ENCODE measurements at regions not wholly inside any gene's neighbourhood (a gene's known extent, or its start where the extent isn't known, plus 50 kb on each side); places are given as distances from the start of the nearest gene placed in this dataset.
"Not testable (repeated sequence)": the region's sequence is repeated elsewhere in the genome, so short reads cannot be mapped to it uniquely, and the experiment has no call there.

- not testable (repeated sequence) for DNase-seq (ENCODE audit: low read depth)
These were observed 161.0 kb downstream of the ADRA2C start for GRCh38 chr4:3926969-3927755.

DNA sequence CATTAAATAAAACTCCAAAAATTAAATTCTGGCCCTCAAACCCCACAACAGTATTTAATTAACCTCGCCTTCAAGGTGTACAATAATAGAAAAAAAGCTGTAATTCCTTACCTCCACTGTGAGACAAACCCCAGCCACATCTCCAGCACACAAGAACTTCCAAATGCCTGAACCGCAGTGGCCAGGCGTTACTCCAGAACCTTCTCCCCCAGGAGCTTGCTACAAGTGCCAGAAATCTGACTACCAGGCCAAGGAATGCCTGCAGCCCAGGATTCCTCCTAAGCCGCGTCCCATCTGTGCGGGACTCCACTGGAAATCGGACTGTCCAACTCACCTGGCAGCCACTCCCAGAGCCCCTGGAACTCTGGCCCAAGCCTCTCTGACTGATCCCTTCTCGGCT is 163.2 kb downstream of the ADRA2C start:
- not testable (repeated sequence) for DNase-seq (ENCODE audit: low read depth)

- DNase-seq (ENCODE audit: low read depth) = not testable (repeated sequence)
These were observed 166.5 kb downstream of the ADRA2C start for GRCh38 chr4:3932734-3933133.

DNA sequence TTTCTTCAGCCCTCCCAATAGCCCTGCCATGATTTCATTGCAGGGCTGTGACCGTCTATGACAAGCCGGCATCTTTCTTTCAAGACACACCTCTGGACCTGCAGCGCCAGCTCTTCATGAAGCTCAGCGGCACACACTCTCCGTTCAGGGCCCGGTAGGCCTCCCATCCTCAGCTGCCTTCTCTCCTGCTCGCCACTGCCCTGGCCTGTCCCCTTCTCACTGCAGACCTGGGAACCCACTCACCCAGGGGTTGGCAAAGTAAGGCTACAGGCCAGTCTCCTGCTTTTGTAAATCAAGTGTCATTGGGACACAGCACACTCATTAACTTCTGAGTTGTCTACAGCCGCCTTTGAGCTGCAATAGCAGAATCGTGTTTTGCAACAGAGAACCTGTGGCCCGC is 169.2 kb downstream of the ADRA2C start:
- not testable (repeated sequence) for DNase-seq (ENCODE audit: low read depth)

GRCh38 chr4:3936184-3936583 is 170.0 kb downstream of the ADRA2C start:
- no peak for DNase-seq (ENCODE audit: low read depth)

DNA sequence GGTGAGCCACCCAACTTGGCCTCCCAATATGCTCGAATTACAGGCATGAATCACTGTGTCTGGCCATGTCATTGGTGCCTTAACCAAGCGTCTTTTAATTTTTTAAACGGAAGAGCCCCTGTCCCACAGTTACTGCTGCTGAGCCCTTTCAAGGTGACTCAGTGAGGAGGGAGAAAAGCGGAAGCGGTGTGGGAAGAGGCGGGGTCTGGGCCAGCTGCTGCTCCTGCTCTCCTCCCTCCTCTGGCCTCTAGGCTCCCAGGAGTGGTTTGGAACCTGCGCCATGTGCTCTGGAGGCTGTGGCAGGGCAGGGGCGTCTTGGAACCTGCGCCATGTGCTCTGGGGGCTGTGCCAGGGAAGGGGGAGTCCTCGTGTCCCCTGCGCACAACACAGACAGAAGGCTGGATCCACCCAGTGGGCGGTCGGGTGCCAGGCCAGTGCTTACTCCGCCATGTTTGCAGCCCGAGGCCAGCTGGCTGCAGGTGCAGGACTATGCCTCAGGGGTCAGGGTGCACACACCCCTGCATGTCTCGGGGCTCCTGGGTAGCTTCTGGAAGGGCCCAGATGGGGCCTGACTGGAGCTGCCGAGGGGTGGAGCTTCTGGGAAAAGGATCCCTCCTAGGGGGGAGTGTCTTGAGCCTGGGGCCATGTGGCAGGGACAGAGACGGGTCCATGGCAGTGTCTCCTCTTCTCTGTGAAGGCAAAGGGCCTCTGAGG is 171.8 kb downstream of the ADRA2C start:
- DNase-seq (ENCODE audit: low read depth) = peak; percentile 51

DNA sequence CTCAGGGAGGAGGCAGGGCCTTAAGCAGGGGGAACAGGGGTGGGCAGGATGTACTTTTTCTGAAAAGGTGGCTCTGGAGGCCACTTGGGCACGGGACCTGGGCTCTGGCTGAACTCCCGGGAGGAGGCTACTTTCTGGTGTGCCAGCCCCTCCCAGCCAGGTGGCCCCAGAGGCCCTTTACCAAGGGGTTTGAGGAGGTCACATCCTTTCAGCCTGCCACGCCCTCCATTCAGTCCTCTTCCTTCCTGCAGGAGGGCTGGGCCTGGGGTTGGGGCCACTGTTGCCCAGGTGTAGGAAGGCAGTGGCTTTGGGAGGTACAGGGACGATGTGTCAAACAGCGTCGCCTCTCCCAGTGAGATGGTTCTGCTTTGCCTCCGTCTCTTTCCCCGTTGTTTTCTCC is 172.5 kb downstream of the ADRA2C start:
- not testable (repeated sequence) for DNase-seq (ENCODE audit: low read depth)

DNA sequence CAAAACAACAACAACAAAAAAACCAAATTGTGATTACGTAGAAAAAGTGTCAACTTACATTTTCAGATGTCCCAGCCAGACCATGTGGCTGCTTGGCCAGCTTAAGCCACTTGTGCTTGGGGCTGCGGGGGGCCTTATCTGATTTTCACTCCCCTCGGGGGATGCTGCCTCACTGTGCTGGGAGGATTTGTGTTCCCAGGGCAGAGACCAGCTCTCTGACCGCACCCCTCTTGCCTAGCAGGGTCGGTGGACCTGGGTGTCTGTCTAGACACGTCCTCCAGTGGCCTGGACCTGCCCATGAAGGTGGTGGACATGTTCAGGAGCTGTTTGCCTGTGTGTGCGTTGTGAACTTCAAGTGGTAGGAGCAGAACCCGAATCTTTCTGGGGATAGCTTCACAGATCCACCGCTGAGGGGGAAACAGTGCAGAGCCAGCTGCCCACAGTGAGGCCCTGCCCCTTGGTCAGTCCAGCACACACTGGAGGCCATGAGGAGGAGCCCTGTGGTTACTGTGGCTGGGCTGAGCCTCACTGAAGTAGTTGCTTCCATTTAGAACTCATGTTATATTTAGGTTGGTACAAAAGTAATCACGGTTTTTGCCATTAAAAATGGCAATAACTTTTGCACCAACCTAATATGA is 173.9 kb downstream of the ADRA2C start:
- DNase-seq (ENCODE audit: low read depth) = peak; percentile 15

DNA sequence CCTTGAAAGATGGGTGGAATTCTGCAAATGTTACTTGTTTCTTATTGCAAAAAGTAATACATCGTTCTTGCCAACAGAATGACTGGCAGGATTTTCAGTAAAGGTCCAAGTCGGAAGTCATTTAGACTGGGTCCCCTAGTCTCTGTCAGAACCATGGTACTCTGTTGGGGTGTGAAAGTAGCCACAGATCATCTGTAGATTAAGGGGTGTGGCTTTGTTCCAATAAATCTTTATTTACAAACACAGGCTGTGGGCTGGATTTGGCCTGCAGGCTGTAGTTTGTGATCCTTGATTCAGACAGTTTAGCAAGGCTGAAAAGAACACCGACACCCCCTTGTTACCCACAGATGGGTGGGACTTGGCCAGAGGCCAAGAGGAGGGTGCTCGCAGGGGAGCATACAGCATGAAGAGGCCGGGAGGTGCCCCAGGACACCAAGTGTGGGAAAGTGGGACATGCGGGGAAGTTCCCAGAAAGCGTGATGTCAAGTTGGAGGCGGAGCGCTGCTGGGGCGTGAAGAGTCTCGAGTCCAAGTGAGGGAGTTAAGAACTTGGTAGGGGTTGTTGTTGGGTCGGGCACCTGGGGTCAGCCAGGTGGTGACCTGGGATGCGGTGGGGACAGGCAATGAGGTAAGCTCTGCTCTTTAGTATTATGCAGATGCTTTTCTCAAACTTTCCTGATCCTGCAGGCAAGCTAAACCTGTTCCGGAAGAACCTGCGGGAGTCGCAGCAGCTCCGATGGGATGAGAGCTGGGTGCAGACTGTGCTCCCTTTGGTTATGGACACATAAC is 175.7 kb downstream of the ADRA2C start:
- not testable (repeated sequence) for DNase-seq (ENCODE audit: low read depth)

GRCh38 chr4:3942569-3942971 is 176.4 kb downstream of the ADRA2C start:
- peak; percentile 27 for DNase-seq (ENCODE audit: low read depth)

- DNase-seq (ENCODE audit: low read depth) = not testable (repeated sequence)
These were observed 176.9 kb downstream of the ADRA2C start for GRCh38 chr4:3943051-3943450.

DNA sequence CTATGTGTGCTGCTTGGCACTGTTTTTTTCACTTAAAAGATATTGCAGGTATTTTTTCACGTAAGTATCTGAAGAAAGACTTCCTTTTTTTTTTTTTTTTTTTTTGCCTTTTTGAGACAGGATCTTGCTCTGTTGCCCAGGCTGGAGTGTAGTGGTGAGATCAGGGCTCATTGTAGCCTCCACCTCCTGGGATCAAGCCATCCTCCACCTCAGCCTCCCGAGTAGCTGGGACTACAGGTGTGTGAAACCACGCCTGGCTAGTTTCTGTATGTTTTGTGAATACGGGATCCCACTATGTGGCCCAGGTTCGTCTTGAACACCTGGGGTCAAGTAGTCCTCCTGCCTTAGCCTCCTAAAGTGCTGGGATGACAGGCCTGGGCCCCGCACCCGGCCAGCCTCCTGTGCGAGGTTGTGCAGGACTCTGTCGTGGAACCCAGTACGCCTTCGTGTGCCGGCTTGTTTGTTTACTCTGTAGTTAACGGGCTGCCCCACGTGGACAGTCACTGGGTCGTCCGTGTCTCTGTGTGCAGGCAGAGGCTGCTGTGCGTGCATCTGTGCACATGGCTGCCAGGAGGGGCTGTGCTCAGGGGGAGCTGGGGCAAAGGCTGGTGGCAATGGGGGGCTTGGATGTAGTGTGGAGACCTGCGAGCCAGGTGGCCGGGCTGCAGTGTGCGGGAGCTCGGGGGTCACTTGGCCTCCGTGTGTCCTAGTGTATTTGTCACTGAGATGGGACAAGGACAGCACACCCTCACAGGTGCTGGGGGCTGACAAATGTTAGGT is 179.5 kb downstream of the ADRA2C start:
- DNase-seq (ENCODE audit: low read depth) = no peak

DNA sequence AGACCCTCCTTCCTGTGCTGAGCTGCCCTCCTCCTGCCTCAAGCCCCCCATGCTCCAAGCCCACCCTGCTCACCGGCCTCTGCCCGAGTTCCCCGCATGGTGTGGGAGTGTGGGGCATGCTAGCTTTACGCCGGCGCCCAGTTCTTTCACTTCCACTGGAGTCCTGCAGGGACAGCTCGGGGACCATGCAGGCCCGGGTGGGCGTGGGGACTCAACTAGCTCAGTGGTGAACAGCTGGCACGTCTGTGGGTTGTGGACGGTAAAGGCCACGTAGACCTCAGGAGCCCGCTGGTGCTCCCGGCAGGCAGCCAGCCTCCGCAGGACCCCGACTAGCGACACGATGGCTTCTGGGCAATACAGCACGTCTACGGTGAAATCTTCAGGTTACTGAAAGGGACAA is 180.4 kb downstream of the ADRA2C start:
- not testable (repeated sequence) for DNase-seq (ENCODE audit: low read depth)

DNA sequence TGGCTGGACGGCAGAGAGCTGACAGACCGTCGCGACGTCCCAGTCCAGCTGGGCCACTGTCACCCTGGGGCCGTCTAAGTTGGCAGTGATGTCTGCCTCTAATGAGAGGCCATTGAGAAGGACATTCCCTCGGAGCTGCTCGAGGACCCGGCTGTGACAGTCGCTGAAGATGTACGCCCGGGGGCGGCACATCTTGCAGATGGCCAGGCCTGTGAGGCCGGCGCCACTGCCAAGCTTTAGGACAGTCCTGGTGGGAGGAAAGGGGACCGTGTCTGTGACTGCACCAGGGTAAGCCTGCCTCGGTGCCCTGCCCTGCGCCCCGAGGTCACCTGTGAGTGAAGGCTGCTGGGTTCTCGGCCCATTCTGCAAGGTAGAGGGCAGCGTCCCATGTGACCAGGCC is 181.6 kb downstream of the ADRA2C start:
- not testable (repeated sequence) for DNase-seq (ENCODE audit: low read depth)

- peak; percentile 69 for DNase-seq (ENCODE audit: low read depth)
These were observed 182.0 kb downstream of the ADRA2C start for GRCh38 chr4:3948210-3948609.

- DNase-seq (ENCODE audit: low read depth) = peak; percentile 29
These were observed 183.7 kb downstream of the ADRA2C start for GRCh38 chr4:3949916-3950315.

GRCh38 chr4:3952443-3953139 is 186.4 kb downstream of the ADRA2C start:
- not testable (repeated sequence) for DNase-seq (ENCODE audit: low read depth)

DNA sequence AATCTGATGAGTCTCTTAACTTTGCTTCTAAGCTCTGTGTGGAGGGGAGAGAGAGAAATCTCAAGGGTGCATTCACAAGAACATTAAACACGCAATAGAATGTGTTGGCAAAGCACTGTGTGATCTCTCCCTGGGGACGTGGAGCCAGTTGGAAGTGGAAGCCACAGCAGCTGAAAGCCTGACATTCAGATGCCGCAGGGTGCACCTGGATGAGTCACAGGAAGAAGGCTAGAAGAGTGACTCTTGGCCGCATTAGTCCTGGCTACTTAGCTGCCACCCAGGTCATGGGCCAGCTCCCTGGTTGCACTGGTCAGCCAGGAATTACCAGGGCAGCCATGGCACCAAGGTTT is 186.9 kb downstream of the ADRA2C start:
- DNase-seq (ENCODE audit: low read depth) = peak; percentile 89

DNA sequence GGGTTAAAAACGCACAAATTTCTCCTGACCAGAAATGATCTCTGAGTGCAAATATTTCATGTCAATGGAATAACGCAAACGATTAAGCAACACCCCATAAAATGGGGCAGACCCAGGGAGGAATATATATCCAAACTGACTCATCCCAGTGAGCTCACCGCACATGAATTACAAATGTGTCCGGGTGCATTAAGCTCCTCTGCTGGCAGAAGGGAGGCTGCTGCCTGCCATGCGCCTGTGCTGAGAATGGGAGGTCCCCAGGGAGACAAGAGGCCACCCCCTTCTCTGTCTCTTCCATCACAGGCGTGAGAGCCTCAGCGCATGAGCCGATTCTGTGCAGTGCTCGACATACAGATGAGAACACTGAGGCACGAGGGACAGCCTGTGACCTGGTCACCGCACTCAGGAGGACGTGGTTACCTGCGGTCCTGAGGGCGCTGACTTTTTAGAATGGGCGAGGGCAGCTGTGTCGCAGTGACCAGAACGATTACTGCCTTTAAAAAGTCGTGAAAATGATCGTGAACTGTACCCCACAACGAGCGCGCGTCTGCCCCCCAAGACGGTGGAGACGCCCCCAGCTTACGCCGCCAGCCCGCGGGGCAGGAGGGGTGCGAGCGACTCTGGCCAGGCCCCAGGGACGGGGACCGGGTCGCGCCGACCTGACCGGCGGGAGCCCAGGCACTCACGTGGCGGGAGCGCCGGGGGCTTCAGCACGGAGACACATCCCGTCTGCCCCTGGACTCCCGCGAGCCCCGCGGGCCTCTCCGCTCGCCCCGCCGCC is 188.5 kb downstream of the ADRA2C start:
- peak; percentile 93 for DNase-seq (ENCODE audit: low read depth)
